Globus pallidus (tissue), 1 donor: ENCODE measurements at regions not wholly inside any gene's neighbourhood (a gene's known extent, or its start where the extent isn't known, plus 50 kb on each side); places are given as distances from the start of the nearest gene placed in this dataset.
"Not testable (repeated sequence)": the region's sequence is repeated elsewhere in the genome, so short reads cannot be mapped to it uniquely, and the experiment has no call there.

Experiments
- DNase-seq: peaks from one replicate; pipeline ENCODE4 v3.0.0-alpha.2; 2015; ENCODE audit warnings: low spot score

- DNase-seq: no peak
Measured at GRCh38 chr1:58062635-58063034, 483.9 kb downstream of the OMA1 start.

DNA sequence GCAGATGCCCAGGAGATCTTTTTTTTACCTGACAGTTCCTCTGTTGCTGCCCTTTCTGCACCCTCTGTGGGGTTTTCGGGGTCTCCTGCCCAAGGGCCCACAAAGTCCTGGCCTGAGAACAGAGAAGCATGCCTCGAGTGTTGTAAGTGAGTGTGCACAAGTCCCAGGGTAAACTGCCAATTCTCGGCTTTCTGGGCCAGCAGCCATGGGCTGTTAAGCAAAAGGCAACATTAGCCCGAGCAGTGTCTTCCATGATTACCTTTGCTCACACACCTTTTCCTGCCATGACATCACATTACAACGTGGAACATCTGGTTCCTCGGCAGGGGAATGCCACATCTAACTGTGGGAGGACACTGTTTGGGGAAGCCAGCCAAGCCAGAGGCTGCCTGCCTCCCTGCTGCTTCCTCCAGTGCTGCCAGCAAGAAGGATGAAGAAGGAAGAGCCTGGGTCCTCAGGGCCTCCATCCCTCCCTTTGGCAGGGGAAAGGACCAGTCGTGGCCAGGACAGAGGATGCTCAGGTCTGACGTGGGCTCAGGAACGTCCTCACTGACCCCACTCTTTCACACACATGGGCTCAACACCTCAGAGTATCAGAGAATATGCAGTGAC is 485.9 kb downstream of the OMA1 start:
- DNase-seq: no peak

DNA sequence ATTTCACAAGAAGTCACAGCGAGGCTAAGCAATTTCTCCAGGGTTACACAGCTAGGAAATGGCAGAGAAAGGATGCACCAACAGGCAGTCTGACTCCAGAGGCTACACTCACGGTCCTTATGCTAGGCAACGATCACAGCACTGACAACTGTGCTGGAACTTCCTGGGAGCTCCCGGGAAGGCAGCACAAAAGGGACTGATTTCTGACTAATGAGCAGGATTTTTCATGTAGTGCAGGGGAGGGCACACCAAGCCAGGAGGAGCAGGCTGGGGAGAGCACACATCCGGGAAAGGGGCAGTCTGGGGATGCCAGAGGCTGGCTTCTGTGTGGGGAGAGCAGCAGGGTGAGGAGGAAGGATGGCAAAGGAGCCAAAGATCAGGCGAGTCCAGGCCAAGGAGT is 486.7 kb downstream of the OMA1 start:
- DNase-seq: no peak

- DNase-seq: no peak
Measured at GRCh38 chr1:58058323-58058722, 488.2 kb downstream of the OMA1 start.

- DNase-seq: no peak
Measured at GRCh38 chr1:58057826-58058225, 488.7 kb downstream of the OMA1 start.

DNA sequence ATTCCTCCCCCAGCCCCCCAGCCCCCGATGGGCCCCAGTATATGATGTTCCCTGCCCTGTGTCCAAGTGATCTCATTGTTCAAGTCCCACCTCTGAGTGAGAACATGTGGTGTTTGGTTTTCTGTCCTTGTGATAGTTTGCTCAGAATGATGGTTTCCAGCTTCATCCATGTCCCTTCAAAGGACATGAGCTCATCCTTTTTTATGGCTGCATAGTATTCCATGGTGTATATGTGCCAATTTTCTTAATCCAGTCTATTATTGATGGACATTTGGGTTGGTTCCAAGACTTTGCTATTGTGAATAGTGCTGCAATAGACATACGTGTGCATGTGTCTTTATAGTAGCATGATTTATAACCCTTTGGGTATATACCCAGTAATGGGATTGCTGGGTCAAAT is 495.3 kb downstream of the OMA1 start:
- DNase-seq: not testable (repeated sequence)

- no peak for DNase-seq
Measured at GRCh38 chr1:58047265-58047858, 499.2 kb downstream of the OMA1 start.

- no peak for DNase-seq
Measured at GRCh38 chr1:58045094-58045705, 501.3 kb downstream of the OMA1 start.

GRCh38 chr1:58041621-58042020 is 504.9 kb downstream of the OMA1 start:
- no peak for DNase-seq

DNA sequence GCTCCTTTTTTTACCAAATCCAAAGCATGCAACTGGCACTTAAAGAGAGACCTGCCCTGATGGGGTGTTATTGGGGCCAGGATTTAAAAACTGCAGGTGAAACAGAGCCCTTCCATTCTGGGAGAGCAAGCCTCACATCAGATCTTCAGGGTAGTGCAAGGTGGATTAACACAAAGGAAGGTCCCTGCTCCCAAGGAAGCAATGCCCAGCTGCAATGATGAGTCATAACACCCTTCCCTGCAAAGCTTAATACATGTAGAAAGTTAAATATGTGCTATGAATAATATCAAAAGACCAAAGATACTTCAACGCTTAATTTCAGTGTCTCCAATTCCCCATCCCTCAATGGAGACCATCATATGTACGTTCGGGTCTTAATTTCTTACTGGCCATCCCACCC is 508.0 kb downstream of the OMA1 start:
- no peak for DNase-seq

DNA sequence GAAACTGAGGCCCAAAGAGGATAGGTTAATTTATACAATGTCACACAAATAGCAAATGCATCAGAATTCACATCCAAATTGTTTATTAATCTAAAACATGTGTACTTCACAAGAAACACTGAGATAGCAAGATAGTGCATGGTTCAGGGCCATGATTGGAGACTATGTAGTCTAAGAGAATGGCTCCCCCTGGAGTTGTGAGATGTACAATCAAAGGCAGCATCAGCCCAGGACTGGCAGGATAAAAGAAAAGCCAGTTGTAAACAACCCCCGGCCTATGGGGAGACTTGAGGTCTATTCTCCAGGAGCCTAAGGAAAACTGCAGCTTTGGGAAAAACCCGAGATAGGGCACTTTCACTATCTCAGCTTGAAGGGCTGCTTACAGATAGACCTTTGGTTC is 511.0 kb downstream of the OMA1 start:
- no peak for DNase-seq

DNA sequence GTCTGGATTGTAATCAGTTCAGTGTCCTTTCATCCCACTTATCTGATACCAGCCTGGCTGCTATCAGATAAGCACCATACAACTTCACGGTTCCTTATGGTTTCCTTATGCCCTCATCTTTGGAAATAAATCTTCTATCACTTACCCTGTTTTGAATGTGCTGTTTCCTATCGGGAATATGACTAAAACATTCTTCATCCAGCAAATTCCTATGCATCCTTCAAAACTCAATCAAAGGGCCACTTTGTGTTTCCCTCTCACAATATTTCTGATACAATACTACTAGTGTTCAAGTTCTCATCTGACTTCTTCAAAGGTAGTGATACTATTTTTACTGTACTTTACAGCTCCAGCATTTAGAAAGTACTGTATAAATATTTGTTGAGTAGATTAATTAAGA is 513.2 kb downstream of the OMA1 start:
- no peak for DNase-seq

DNA sequence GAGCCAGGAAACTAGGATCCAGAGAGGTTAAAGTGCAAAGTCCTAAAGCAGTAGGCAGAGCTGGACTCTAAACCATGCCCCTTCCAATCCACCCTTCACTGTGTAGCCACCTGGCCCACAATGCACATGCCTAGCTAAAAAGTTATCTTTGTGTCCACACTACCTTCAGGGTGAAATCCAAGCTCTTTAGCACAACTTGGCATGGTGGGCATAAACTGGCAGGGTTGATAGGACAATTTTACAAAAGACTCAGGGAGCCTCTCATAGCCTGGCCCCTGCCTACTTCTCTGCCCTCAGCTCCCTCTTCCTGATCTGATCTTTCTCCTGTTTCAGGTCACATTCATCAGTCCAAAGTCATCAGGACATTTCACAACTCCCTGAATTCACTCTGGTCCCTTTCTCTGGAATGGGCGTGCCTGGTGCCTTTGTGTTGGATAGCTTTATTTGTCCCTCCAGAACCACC is 513.9 kb downstream of the OMA1 start:
- no peak for DNase-seq

DNA sequence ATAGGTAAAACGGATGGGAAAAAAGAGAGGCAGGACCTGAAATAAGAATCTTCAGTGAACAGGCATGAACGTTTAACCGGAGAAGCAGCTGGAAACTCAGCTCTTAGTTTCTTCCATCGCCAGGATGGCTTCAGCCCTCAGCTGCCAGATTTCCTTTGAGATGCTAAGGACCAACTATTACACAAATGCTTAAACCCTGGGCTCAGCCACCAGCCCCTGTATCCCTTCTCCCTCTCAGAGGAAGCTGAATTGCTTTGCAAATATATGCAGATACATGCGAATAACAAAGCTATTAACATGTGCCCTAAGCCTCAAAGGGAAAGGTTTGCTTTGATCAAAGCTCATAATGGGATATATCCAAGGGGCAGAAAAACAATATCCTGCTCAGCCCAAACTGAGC is 515.1 kb downstream of the OMA1 start:
- DNase-seq: no peak

- no peak for DNase-seq
Measured at GRCh38 chr1:58030456-58030855, 516.1 kb downstream of the OMA1 start.

DNA sequence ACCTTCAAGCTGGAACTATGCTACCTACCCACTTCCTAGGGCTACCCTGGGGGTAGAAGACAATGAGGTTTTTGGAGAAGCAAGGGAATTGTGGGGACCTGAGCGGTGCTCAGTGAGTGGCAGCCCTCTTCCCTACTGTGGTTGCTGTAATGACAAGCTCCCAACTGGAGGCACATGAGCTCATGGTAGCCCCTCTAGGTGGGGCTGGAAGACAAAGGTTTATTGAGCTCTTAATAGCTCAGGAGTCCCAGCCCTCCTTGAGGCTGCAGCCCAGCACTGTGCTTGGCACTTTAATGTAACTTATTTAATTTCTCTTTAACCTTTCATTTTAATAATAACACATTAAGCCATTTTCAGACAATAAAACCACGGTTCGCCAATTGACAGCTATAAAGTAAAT is 528.9 kb downstream of the OMA1 start:
- DNase-seq: no peak

DNA sequence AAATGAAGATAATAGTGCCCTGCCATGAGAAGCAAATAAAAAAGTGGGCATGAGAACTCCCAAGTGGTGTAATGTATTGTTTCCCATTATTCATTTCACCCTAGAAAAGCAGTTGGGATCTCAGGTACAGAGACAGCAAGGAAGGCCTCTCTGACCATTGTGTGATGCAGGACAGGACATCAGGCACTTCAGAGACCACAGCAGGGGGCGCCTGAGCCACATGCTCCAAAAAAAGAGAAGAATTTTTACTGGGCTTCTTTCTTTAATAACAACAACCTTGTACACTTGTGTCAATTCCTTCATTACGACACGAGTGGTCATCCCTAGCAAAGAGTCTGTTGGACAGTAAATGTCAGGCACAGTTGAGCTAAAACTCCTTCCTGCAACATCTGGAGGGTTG is 533.3 kb downstream of the OMA1 start:
- DNase-seq: no peak

GRCh38 chr1:58011978-58012377 is 534.5 kb downstream of the OMA1 start:
- DNase-seq: no peak

DNA sequence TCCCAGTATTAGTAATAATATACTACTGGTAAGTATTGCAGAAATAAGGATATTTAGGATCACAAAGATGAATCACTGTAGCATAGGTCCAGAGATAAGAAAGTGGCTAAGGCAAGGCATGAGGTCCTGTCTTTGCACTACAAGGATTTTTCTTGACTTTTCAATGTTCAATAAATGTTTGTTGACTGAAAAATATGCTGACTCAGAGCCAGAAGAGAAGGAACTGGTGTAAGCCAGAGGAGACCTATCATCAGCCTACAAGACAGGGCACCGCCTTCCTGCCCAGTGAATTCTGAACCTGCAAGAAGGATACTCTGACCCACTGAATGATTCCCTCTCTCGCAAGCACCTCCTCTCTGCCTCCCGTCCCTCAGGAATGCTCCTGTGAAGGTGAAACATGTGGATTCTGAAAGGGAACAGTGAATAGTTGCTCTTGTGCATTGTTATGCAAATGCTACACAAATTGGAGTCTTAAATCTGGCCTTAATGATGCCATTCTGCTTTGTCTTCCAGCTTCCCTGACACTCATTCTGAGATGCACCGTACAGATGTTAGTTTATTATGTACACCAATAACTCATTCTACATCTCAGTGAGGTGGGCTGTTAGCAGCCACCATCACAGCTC is 540.0 kb downstream of the OMA1 start:
- DNase-seq: no peak

DNA sequence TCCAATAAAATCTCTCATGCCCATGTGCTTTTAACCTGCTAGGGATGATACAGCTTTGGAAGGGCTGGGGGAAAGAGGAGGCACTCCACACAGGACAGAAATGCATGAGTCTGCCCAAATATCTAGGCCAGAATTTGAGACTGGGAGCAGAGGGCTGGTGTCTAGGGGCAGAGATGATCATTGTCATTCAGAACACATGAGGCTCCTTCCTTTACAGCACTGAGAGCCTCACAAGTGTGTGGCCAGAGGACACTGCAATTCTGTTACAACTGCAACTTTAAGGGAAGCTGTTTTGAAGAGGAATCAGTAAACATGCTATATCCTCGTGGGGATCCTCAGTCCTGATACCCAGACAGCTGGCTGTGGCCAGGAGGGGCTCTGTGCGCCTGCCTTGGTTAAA is 541.3 kb downstream of the OMA1 start:
- no peak for DNase-seq

GRCh38 chr1:58003988-58004387 is 542.5 kb downstream of the OMA1 start:
- DNase-seq: no peak

DNA sequence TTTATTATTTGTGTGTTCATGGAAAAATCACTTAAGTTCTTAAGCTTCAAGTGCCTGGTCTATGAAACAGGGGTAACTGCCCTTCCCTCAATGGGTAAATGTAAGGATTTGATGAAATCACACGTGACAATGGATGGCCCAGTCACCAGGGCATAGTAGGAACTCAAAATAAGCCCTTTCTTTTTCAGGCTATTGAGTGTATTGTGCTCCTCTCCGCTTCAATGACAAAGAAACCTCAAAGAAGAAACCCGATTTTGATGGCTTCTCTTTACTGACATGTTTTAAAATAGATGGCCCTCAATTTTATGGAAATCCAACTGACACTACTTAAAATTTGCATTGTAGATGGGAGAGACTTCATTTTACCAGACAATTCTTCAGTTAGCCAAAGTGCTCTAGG is 543.5 kb downstream of the OMA1 start:
- no peak for DNase-seq

GRCh38 chr1:58000821-58001220 is 545.7 kb downstream of the OMA1 start:
- no peak for DNase-seq
